DMS 273 (cell line): ENCODE measurements at regions not wholly inside any gene's neighbourhood (a gene's known extent, or its start where the extent isn't known, plus 50 kb on each side); places are given as distances from the start of the nearest gene placed in this dataset.
A peak's percentile ranks its signal among the peaks of the same experiment; 100 is the strongest.

Source experiments
- DNase-seq: peaks from one replicate; lab custom pipeline; 2025; ENCODE audit not compliant: unreplicated experiment; lab: John Stamatoyannopoulos, UW

DNA sequence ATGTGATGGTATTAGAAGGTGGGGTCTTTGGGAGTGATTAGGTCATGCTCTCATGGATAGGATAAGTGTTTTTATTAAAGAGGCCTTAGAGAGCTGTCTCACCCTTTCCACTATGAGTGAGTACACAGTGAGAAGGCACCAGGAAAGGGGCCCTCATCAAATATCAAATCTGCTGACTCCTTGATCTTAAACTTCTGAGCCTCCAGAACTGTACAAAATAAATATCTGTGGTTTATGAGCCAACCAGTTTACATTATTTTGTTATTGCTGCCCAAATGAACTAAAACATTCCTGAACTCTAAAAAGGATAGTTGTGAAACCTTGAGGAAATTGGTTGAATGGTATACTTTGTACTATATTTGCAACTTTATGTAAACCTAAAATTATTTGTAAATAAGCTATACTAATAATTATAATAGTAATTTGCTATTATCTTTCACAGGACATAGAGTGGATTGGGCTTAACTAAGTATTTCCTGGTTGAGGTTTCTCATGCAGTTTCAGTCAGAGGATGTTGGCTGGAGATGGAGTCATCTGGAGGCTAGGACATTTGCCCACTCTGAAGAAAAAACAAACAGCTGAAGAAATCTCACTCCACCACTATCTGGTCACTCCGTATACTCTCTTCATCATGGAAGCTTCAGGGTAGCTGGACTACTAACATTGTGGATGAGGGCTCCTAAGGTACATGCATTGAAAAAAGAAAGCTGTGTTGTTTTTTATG lies 1068.6 kb upstream of the CADM2 start:
- DNase-seq = no peak

DNA sequence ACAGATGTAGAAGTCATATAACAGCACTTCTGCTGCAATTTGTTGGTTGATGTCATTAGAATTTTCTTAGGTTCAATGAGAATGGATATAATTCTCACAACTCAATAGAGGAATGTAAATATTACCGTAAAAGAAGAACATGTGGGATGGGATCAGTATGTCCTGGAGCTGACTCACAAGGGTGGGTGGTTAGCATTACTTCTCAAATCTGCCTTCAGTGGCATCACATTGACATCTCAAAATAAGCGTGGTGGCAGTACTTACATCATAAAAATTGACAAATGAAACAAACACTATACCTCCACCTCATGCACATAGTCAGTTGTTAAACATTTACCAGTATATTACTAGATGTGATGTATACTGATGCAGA lies 1068.0 kb upstream of the CADM2 start:
- no peak for DNase-seq

DNA sequence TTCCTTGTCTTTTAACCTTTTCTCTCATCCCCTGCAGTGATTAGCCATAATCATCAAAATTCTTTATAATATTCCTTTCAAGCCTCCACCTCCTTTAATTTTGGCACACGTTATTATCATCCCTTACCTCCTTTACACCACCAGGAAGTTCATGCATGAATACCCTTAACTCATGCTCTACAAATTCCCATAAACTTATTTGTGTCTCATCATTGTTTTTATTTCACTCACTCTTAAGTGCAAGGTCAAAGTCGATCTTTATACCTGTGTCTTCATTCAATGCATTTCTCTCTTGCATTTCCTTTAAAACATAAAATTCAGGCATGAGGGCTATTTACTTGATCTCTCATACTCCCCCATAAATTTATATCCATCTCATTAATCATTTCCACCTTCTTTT lies 1064.6 kb upstream of the CADM2 start:
- DNase-seq = no peak

DNA sequence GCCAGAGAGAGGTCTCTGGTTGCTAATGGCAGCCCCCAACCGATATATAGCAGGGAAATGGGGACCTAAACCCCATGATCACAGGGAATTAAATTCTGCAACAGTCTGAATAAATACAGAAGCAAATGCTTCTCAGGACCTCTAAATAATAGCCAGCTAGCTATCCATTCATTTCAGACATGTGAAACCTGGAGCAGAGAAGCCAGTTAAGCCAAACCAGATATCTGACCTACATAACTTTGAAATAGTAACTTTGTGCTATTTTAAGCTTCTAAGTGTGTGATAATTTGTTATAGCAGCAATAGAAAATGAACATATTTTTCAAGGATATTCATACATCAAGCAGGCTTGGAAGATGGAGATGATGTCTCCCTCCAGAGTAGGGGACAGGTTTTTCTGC lies 1062.9 kb upstream of the CADM2 start:
- DNase-seq = no peak

DNA sequence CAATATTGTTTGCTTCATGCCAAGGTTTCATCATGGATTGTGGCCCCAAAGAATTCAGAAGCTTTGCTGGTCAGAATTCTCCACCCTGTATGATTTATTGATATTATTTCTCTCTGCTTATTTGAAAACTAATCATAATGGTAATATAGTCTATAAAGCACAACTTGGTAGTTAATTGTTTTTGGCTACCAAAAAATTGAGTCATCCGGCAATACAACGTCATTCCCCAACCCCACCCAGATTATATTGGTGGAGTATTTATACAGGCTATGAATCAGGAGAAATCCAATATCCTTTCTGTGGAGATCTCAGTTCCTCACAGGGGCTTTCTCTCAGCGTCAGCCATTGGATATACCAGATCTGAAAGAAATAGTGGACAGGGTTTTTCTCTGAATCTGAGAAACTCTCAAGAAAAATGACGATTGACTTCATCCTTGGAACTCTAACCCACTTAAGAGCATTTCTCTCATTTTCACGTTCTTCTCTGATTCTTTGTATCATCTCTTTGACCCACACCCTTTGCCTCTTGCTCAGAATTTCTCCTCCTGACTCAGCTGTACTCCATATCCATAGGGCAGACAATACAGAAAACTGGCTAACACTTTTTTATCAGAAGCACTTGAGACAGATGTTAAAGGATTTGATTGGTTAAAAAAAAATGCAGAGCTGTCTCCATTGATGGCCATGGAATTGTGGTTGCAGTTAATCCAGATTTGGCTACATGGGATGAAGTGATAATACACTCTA lies 1055.8 kb upstream of the CADM2 start:
- DNase-seq = no peak

DNA sequence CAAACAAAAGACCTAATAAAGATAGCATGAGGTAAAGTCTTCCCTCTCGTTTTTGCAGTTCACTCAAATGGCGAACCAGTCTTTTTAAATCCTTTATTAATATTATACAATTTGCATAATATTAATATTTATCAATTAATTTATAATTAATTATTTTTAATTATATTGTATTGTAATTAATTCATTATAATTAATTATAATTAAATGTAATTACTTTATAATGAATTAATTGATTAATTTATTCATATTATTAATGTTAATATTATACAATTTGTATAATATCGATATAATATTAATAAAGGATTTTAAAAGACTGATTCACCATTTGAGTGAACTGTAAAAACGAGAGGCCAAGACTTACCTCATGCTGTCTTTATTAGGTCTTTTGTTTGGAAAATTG lies 1045.4 kb upstream of the CADM2 start:
- DNase-seq = no peak

DNA sequence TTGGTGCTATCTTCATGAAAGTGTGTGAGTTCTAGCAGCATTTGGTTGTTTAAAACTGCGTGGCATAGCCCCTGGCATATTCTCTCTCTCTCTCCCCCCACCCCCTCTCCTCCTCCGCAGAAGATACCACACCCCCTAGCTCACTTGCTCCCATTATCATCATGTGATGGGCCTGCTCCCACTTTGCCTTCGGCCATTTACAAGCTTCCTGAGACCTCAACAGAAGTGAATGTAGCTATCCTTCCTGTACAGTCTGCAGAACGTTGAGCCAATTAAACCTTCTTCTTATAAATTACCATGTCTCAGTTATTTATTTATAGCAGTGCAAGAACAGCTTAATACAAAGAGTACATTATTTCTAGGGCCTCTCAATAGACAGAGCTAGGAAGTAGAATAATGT lies 1032.5 kb upstream of the CADM2 start:
- no peak for DNase-seq

DNA sequence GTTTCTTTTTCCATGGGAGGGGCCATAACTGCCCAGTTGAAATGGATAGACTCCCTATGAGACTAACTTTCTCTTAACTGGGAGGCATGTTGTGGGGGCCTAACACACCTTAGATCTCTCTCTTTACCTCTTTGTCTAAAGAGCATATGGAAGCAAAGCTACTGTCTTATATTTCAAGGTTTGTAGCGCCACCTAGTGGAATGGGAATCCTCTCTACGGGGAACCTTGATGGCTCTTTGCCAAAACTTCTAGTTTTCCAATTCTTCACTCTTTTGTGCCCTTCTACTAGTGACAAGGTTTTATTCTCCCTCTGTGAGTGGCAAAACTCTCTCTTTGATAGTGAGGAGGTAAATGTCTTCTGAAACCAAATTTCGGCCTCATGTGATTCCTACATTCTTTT lies 1030.4 kb upstream of the CADM2 start:
- DNase-seq = peak; percentile 71

DNA sequence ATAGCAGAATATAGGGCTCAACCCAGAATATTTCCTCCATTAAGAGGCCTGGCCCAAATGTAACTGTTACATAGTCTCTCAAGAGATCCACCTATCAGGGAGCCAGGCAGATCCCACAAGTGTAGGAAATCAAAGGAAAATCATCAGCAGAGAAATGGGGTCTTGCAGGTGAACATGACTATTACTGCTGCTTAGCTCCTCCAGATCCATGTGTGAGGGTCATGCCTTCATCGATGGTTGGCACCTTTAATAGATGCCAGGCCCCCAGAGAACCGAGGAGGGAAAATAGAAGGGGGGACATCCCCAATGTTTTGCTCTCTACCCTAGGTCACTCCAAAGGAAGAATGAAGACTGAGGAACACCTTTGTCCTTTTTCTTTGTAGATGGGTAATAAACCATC lies 1029.9 kb upstream of the CADM2 start:
- DNase-seq = no peak

DNA sequence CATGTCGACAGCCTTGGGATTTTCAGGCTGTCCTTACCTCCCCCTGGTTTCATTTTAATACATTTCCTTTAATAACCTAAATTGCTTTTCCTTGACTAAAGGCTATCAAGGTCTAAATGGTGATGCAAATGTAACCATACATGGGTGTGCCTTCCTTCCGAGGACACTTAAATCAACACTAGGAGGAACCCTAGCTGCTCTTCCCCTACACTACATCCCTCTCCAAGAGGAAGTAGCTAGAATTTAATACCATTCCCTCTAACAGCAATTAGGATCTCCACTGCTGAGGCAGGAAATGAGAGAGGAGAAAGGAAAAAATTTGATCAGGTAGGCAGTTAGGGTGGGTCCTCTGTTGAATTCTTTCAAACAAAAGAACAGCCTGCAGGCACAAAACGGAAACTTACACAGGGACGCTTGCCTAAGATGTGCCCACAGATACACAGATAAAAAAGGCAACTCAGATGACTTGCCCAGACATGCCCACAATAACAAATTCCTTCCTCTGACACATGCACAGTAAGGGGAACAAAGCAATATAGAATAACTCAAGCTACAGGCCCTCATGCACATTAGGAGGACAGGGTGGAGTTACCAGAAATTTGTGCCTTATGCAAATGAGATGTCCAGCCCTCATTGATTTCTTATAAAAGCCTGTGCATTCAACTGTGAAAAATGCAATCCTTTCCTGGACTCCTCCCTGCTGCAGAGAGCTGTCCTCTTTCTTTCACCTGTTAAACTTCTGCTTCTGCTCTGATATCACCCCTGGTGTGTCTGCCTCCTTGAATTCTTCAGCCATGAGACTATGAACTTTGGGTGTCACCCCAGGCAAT lies 1024.4 kb upstream of the CADM2 start:
- no peak for DNase-seq

DNA sequence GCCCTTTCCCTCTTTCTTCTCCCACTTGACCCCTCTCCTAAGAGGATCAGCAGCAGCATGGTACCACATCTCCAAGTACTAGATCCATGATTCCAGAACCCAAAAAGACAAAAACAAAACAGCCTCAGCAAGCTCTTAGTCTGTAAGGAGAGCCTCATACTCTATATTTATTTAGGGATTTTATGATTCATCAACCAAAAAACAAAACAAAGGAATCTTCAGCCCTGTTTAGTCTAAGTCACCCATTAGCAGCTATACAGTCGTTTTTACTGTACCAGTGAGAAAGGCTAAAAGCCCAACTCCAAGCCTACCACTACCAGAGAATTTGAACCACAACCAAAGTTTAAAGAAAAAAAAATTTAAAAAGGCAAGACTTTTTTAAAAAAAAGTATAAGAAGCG lies 1020.3 kb upstream of the CADM2 start:
- no peak for DNase-seq

DNA sequence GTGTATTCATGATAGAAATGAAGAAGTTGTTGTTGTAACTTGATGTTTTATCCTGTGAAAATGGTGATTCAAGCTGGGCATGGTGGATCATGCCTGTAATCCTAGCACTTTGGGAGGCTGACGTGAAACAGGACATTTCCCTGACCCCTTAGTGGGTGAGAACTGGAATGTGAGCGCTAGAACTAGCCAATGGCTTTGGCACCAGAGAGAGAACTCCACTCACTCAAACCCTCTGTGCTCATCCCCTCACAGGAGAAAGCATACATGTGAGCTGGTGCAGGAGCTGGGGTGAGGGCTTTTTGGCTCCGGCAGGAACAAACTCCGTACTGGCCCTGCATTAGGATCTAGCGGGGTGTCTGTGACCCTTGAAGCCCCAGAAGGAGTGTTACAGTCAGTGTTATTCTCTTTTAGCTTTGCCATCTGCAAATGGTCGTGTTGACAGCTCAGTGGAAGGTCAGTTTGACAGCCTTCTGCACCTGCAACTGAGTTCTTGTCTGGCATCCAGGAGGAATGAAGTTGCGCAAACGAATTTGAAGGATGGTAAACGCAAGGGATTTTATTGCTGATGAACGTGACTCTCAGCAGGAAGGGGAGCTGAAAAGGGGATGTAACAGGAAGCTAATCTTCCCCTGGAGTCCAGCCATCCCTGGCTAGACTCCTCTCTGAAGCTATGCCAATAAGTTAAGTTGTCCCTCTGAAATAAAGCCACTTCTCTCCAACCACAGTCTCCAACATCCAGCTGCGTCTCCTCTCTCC lies 1016.6 kb upstream of the CADM2 start:
- no peak for DNase-seq

DNA sequence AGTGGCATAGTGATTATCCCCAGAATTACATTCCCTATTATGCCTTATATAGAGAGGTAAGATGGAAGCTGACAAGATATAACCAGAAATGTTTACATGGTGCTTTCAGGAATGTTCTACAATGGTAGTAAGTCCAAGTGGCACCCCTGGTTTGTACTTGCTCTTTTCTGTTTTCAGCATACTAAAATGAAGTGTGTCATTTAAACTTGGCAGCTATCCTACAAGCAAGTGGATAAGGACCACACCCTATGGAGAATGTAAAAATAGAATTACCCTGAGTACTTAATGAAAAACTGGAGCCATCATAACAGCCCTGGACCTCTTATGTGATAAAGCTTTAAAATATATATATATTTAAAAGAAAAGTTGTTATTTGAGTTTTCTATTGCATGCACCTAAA lies 1012.7 kb upstream of the CADM2 start:
- DNase-seq = no peak

DNA sequence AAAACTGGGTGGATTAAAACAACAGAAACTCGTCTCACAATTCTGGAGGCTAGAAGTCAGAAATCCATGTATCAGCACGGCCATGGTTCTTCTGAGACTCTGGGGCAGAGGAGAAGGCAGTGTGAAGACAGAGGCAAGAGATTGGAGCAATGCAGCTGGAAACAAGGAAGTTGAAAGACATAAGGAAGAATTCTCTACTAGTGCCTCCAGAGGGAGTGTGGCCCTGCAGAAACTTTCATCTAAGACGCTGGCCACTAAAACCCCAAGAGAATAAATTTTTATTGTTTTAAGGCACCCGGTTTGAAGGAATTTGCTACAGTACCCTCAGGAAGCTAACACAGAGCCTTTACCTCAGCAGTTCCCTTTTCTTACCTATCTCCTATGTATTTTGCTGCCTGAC lies 1012.2 kb upstream of the CADM2 start:
- no peak for DNase-seq

DNA sequence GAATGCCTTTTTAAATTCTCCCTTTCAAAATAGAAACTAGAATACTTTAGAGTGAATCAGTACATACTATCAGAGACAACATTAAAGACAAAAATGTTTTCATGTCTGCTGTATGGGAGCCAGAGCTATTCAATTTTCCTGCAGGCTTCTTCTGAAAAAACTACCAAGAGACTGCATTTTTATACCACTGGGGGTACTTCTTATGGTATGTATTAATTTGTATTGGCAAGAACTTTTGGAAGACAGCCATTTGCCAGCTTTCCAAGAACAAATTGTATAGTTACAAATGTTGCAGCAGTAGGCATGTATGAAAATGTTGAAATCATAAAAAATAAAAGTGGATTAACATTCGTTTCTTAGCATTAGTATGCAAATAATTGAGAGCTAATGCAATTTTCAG lies 1010.0 kb upstream of the CADM2 start:
- DNase-seq = no peak

DNA sequence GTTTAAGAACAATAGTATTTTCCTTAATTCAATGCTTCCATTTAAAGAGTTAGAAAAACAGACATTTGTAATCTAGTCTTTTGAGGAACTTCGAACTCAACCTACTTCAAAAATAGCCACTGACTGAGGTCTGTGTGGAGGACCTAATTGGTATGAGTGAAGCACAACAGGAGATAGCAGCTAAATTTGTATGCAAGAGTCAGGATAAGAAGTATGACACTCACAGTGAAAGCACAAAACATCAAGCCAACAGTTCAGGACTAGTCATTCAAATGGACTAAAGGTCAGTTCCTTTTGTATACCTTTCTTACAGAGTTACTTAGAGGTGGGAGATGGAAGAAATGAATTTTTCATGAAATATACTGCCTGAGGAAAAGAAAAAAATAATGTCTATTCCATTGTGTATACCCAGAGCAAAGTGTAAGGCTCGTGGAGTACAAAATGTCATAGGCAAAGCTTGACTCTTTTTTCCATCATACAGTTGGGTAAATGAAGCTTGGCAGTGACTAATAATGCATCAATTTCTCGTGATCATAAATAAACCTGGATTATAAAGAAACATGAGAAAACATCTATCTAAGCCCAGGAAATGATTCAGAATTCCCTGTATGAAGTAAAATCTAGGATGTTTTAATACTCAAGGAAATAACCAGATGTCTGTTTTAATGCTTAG lies 1005.2 kb upstream of the CADM2 start:
- no peak for DNase-seq

DNA sequence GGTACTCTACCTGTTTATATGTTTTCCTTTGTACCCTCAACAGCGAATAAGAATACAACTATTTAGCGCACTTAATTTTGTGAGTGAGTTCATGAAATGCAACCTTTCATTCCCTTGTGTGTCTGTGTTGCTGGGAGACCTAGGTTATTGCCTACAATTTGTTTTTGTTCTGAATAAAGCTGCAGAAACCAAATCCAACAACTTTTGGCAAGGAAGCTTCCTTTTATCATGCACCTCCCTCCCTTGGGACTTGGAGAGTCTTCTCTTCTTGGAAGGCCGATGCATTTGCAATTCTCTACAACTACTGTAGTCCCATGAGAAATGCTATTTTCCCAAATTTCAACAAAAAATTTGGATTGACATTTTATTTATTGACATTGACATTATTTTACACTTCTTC lies 1002.4 kb upstream of the CADM2 start:
- no peak for DNase-seq

DNA sequence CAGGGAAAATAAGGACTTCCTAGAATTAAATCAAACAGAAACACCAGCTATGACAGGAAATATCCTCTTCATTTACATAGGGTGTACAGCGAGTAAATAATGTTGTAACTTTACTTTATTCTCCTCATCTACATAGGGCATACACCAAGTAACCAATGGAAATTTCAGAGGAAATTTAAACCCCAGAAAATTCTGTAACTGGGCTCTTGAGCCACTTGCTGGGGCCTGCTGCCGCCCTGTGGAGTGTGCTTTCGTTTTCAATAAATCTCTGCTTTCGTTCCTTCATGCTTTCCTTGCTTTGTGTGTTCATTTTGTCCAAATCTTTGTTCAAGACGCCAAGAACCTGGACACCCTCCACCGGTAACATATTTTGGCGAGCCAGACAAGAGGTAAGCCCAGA lies 990.4 kb upstream of the CADM2 start:
- no peak for DNase-seq

DNA sequence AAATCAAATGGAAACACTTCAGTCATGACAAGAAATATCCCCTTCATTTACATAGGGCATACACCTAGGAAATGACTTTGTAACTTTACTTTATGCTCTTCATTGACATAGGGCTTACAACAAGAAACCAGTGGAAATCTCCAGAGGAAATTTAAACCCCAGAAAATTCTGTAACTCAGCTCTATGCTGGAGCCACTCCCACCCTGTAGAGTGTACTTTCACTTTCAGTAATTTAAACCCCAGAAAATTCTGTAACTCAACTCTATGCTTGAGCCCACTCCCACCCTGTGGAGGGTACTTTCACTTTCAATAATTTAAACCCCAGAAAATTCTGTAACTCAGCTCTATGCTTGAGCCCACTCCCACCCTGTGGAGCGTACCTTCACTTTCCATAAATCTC lies 987.1 kb upstream of the CADM2 start:
- no peak for DNase-seq

DNA sequence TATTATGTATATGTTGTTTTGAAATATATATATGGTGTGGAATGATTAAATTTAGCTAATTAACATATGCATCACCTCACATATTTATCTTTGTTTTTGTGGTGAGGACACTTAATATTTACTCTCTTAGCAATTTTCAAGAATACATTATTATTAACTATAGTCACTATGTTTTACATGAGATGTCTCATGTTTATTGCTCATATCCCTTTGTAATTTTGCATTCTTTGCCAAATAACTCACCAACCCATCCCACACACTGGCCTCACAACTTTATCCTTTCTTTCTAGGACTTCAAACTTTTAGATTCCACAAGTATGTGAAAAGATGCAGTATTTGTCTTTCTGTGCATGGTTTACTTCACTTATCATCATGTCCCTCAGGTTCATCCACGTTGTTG lies 950.2 kb upstream of the CADM2 start:
- DNase-seq = no peak

DNA sequence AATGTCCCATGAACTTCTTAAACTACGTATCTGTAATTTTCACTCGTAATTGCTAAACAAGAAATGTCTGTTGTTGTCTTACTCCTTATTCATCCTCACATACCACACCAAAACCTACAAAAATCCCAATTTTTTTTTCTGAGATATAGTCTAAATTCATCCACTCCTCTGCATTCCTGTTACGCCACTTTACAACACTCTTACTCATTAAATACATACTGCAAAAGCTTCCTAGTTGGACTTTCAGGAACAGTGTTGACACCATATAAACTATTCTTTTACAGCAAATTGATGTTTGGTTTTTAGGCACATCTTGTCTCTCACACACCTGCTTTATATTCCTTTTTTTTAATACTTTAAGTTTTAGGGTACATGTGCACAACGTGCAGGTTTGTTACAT lies 934.9 kb upstream of the CADM2 start:
- DNase-seq = no peak
